ENCODE measurements at regions not wholly inside any gene's neighbourhood (a gene's known extent, or its start where the extent isn't known, plus 50 kb on each side); places are given as distances from the start of the nearest gene placed in this dataset.

GRCh38 chr5:165296401-165297130 is 1791.1 kb downstream of the MAT2B start:
- DNase-seq (ENCODE audit: low spot score) = no peak

DNA sequence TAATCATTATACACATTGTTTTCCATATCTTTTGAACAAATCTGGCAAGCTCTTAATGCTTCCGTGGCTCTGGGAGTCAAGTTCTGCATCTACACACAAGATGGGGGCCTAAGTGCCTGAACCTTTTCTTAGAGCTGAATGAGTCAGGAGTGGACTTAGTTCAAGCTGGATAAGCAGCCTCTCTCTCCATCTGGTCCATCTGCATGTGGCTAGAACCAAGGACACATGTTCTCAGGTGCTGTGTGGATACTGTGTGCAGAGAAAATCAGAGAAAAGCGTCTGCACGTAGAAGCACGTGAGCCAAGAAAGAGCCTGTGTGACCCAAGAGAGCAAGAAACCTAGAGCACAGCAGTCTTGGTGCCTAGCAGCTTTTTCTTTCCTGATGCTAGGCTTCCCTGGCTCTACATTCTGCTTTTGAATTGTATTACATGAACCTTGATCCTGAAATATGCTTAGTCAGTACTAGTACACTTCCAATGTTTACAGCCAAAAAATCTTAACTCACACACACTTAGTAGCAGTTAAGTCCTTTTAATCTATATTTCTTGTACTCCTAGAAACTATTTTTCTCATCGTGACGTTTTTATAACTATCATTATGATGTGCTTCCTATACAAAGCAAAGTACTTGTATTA is 1798.9 kb downstream of the MAT2B start:
- no peak for DNase-seq (ENCODE audit: low spot score)

DNA sequence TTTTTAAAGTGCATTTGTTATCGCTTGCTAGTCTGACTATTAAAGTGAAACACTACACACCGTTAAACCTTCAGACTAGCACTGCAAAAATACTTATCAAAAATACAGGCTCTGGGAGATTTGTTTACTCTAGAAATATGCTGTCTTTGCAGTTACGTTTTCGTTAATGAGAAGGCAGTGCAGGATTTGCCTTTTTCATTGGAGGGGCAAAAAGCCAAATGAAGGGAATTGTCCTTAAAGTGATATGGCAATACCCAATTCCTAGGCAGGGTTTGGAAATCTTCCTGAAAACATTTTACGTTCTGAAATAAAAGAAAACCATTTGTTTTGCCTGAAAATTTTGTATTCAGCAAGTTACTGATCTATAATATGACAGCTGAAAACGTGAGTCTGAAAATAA is 1800.2 kb downstream of the MAT2B start:
- DNase-seq (ENCODE audit: low spot score) = no peak

- DNase-seq (ENCODE audit: low spot score) = no peak
Observed at GRCh38 chr5:165309446-165309845, 1804.0 kb downstream of the MAT2B start.

GRCh38 chr5:165310031-165310430 is 1804.6 kb downstream of the MAT2B start:
- DNase-seq (ENCODE audit: low spot score) = no peak

- no peak for DNase-seq (ENCODE audit: low spot score)
Observed at GRCh38 chr5:165321912-165322311, 1816.5 kb downstream of the MAT2B start.

DNA sequence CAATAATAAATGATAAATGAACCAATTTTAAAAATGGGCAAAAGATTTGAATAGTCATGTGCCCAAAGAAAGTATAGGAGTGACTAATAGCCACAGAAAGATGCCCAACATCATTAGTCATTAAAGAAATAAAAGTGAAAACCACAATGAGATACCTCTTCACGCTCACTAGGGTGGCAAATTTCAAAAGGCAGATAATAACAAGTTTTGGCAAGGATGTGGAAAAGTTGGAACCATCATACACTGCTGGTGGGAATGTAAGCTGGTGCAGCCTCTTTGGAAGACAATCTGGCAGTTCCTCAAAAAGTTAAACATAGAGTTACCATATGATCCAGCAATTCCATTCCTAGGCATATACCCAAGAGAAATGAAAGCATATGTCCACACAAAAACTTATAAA is 1819.8 kb downstream of the MAT2B start:
- DNase-seq (ENCODE audit: low spot score) = no peak

DNA sequence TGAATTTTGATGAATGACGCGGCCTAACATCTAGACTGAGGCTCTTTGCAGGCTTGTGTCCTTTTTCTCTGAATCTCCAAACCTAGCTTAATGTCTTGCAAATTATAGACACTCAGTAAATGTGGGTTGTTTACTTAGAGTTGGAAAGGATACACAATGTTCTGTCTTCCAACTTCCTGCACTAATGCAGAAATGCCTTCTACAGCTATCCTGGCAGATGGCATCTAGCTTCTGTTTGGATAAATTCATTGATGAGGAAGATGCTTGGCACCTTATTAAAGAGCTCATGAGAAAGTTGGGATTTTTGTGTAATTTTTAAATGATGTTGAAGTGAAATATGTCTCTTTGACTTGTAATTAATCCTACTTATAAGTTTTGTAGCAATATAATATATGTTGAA is 1822.2 kb downstream of the MAT2B start:
- no peak for DNase-seq (ENCODE audit: low spot score)

GRCh38 chr5:165328846-165329245 is 1823.4 kb downstream of the MAT2B start:
- no peak for DNase-seq (ENCODE audit: low spot score)

- no peak for DNase-seq (ENCODE audit: low spot score)
Observed at GRCh38 chr5:165333623-165334022, 1828.2 kb downstream of the MAT2B start.

DNA sequence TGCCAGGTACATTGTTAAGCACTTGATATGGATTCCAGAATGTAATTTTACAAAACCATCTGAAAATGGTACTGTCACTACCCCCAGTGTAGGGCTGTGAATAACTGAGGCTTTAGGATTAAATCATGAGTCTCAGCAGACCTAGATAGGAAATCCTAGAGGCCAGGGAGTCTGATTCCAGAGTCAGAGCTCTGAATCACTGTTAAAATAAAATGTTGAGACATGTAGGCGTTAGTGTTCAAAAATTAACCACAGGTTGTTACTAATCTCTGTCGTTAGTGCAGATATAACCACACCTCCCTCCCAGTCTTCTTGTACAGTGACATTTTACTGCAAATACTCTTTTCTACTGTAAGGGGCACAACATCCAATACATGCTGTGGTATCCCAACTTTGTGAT is 1828.8 kb downstream of the MAT2B start:
- no peak for DNase-seq (ENCODE audit: low spot score)

DNA sequence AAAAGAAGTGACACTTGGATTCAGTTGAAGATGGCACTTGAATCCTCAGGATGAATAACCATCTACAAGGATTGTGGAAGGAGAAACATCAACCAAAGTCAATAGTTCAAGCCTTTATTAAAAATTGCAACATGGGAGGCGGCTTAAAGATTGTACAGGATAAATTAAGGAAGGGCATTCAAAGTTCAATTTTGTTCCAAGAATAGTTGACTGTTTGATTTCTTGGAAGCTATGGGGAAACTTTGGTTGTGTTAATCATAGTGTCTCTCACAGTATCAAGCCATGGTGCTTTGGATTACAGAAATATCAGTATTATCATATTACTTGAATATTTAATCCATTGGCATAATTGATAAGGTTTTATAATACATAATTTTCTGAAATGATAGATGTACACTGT is 1844.3 kb downstream of the MAT2B start:
- no peak for DNase-seq (ENCODE audit: low spot score)

DNA sequence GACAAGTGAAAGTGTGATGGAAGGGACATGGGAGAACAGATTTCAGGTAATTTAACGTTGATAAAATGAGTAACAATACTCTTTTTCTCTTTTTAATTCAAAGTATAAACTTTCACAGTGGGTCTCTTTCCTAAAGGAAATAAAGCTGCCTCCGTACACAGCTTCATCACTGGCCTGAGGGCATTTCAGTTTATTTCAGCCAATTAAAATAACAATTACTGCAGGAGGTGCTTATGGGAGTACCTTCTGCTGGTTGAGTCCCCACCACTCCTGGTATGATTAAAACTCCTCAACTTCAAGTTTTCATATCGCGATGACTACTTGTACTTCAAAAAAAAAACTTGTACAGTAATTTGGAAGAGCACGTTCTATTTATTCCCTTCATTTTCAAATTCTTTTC is 1845.9 kb downstream of the MAT2B start:
- no peak for DNase-seq (ENCODE audit: low spot score)

DNA sequence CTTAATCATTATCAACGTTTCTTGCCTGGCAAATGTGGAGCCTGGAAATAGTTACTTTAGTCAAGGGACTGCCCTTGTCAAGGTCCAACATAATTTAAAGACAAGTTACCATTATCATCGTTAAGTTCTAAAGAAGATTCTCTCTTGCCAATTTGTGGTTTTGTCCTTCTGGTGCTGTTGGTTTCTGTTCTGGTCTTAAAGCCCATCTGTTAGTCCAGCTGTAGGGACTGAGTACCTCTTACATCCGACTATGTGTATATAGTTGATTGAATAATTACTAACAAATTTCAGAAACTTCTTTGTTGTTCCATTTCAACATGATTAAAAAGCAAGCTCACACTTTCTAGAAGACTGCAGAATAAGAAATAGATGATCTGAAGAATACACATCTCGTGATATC is 1854.9 kb downstream of the MAT2B start:
- DNase-seq (ENCODE audit: low spot score) = no peak

DNA sequence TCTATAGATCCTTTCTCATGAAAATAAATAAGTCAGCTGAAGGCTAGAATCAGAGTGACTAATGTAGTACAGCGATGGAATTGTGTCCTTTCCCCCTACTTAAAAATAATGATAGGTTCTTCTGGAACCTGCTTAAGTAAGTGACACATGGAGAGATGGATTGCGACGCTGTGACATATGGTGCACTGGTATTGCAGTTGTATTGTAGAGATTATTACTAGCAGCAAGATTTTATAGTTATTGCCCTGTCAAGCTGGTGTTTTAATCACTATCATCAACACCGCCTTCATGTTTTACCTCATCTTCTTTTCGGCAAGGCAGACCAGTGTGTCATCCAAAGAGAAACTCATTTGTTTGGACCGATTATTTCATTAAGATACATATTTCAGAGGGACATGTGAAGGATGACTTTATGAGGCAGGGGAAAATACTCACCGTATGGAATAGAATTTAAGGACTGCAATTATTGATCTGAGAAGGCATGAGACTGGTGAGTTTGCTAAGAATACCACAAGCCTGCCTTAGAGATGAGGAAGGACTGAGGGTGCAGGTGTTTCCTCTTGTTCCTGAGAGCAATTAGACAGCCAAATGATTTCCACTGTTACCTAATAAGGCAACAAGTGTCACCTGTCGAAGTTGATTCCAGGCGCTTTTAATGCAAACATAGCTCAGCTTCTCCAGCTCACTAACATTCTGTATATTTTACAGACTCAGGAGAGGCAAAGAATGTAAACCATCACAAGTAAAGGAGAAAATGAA is 1855.5 kb downstream of the MAT2B start:
- DNase-seq (ENCODE audit: low spot score) = no peak

DNA sequence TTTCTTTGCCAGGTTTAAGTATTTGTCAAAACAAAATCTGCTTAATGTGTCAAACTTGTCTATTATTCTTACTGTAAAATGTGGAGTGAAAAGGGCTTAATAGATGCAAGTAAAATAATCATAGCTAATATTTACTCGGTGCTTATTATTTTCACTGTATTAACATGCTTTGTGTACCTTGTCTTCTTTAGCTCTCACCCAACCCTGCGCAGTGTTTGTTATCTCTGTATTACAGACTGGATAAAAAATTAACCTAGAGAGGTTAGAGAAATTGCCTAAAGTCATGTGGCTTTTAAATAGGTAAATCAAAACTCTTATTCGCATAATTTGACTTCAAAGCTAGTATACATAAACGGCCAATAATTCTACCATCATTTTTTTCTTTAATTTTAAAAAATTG is 1864.8 kb downstream of the MAT2B start:
- DNase-seq (ENCODE audit: low spot score) = no peak

- no peak for DNase-seq (ENCODE audit: low spot score)
Observed at GRCh38 chr5:165370794-165371193, 1865.4 kb downstream of the MAT2B start.

- no peak for DNase-seq (ENCODE audit: low spot score)
Observed at GRCh38 chr5:165375201-165375600, 1869.8 kb downstream of the MAT2B start.

GRCh38 chr5:165393839-165394238 is 1888.4 kb downstream of the MAT2B start:
- DNase-seq (ENCODE audit: low spot score) = no peak

GRCh38 chr5:165397516-165397915 is 1892.1 kb downstream of the MAT2B start:
- DNase-seq (ENCODE audit: low spot score) = no peak

- no peak for DNase-seq (ENCODE audit: low spot score)
Observed at GRCh38 chr5:165400086-165400485, 1894.7 kb downstream of the MAT2B start.

DNA sequence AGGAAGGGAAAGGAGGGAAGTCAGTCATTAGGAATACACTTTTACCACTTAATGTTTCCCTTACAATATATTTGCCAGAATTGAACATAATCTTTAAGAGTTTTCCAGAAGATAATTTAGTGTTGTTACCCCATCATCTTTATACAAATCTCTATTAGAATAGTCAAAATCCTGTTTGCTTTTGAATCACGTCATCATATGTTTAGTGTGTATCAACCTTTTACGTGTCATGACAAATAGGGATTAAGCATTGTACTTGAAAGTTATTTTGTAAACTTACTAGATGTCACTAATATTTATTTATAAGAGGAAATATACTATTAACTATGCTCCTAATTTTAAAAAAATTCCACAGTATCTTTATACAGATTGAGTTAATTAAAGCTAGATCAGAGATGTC is 1899.5 kb downstream of the MAT2B start:
- no peak for DNase-seq (ENCODE audit: low spot score)

DNA sequence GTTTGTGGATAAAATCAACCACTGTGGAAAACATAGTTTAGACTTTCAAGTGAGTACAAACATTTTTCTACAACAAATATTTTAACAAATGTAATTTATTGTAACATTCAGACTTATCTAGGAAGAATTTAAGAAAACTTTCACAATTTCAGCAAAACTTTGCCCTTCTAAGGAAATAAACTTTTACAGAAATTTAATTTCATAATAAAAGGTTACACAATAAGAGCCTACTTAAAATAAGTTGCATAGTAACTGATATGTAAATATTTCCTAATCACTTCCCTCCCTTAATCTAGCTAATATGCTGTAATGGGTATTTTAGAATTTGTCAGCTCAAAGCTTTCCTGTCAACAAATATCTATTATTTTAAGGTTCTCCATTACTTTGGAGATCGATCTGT is 1899.9 kb downstream of the MAT2B start:
- no peak for DNase-seq (ENCODE audit: low spot score)
